ENCODE measurements at regions not wholly inside any gene's neighbourhood (a gene's known extent, or its start where the extent isn't known, plus 50 kb on each side); places are given as distances from the start of the nearest gene placed in this dataset.

DNA sequence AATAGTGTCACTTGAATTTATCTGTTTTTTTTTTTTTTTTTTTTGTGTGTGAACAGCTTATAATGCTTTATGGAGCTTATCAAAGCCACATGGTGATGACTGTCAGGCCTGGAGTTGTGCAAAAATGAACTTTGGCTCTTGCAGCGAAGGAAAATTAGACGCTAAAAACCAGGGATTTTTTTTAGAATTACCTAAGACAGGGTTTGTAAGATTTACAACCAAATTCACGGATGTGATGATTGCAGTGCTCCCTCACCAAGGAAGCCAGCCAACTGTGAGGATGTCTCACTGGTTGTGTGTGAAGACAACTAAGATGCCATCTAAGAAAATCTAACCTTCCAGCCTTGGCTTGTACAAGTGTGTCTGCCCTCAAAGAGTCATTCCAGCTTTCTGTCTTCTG, 127.1 kb upstream of the SLC4A4 start:
- TF ChIP-seq, protein P1, sequence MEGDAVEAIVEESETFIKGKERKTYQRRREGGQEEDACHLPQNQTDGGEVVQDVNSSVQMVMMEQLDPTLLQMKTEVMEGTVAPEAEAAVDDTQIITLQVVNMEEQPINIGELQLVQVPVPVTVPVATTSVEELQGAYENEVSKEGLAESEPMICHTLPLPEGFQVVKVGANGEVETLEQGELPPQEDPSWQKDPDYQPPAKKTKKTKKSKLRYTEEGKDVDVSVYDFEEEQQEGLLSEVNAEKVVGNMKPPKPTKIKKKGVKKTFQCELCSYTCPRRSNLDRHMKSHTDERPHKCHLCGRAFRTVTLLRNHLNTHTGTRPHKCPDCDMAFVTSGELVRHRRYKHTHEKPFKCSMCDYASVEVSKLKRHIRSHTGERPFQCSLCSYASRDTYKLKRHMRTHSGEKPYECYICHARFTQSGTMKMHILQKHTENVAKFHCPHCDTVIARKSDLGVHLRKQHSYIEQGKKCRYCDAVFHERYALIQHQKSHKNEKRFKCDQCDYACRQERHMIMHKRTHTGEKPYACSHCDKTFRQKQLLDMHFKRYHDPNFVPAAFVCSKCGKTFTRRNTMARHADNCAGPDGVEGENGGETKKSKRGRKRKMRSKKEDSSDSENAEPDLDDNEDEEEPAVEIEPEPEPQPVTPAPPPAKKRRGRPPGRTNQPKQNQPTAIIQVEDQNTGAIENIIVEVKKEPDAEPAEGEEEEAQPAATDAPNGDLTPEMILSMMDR (IDR thresholded peaks at IDR 0.05), result no peak

DNA sequence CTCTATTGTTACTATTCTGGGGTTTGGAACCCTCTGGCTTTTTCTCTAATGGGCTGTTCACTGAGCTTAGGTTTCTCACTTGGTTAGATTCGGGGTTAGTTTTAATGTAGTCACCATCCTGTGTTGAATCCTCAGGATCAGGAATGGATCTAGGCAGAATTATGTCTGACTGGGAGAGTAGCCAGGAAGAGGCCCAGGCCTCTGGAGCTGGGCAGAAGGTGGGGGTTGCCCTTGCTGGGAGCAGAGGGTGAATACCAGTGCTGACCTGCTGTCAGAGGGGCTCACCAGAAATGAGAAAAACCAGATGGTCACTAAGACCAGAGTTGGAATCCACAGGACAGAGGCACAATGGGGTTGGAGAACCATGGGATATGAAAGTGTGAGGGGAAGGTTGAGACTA, 126.6 kb upstream of the SLC4A4 start:
- TF ChIP-seq, protein P1 (IDR thresholded peaks at IDR 0.05), result no peak

DNA sequence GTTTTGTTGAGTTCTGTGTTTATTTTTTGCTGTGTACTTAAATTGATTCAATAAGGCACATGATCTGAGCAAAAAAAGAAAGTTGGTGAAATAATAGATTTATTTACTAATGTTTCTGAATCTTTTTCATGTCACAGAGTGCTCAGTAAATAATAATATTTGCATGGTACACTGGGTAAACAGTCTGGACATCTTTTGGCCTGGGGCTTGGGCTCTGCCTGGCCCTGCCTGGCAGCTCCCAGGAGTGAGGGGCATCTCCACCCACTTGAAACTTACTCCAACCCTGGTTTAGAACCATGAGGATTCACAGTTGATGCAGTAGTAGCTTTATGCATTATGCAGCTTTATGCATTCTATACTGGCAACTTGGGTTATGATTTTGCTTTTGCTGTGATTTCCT, 124.2 kb upstream of the SLC4A4 start:
- TF ChIP-seq, protein P1 (IDR thresholded peaks at IDR 0.05), result no peak

GRCh38 chr4:71216316-71216959, 122.4 kb upstream of the SLC4A4 start:
- TF ChIP-seq, protein P1 (IDR thresholded peaks at IDR 0.05), result no peak

DNA sequence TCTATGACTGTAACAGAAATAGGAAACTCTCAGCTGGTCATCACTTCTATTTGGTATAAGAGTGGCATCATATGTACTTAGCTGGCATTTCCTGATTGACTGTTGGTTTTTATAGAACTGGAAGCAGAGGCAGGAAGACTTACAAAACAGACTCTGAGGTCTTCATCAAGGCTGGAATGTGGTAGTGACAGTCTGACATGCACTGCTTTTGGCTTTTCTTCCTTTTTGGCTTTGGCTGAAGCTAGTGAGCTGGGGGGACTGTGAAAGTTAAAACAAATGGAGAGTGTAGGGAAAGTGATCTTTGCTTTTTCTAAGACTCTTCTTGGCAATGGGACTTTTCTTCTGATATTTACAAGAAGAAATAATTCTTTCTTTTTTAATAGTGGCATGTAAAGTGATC, 121.1 kb upstream of the SLC4A4 start:
- TF ChIP-seq, protein P1 (IDR thresholded peaks at IDR 0.05), result no peak

DNA sequence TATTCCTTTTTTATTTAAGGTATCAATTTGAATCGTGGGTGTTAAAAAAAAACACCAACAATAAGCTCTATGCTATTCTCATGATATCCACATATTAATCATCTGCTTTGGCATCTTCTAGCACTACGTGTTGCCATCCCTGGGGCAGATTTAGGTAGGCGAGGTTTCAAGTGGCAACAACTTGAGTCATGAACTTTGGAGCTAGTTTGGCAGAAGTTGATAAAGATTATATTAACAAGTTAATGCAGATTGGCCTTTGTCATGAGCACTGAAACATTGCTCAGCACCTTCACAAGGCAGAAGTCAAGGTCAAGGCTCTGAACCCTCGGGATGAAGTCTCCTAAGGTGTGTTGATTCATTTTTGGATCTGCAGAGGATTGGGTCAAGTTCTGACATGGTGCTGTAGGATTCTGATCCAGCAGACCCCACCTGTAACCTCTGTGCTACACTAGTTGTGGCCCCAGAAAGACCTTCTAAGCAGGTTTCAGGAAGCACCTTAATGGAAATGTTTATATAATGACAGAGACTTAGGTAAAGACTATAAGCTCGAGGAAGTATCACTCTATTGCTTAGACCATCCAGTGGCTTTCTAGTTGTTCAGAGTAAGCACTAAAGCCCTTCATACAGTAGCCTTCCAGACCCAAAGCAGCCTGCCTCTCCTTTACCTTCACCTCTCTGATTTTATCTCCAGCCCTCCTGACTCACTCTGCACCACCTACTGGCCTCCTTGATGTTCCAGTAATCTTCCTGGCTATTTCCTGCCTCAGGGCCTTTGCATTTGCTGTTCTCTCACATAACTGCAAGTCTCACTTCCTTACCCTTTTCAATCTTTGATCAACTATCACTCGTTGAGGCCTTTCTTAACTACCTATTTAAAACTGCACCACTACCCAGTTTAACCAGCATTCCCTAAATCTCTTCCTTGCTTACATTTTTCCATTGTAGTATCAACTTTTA, 117.0 kb upstream of the SLC4A4 start:
- TF ChIP-seq, protein P1 (IDR thresholded peaks at IDR 0.05), result no peak

- TF ChIP-seq, protein P1 (IDR thresholded peaks at IDR 0.05), result no peak
Measured at GRCh38 chr4:71222661-71223060, 116.2 kb upstream of the SLC4A4 start.

Measured in LNCAP (cell line).